WERI-Rb-1 (cell line): ENCODE measurements at regions not wholly inside any gene's neighbourhood (a gene's known extent, or its start where the extent isn't known, plus 50 kb on each side); places are given as distances from the start of the nearest gene placed in this dataset.

ENCODE experiments used
- DNase-seq: peaks from one replicate; pipeline ENCODE4 v3.0.0-alpha.2; 2020
- H3K27ac ChIP-seq: fragments of 250-450 bp; sonication (Bioruptor Pico); 2 replicates; pipeline ENCODE4 v1.5.1; 2020; ENCODE audit warnings: mild to moderate bottlenecking, moderate library complexity
- H3K27me3 ChIP-seq: fragments of 250-450 bp; sonication (Bioruptor Pico); 2 replicates; pipeline ENCODE4 v1.5.1; 2021; ENCODE audit warnings: mild to moderate bottlenecking, low read depth, moderate library complexity; ENCODE audit not compliant: insufficient read depth, severe bottlenecking
- H3K36me3 ChIP-seq: fragments of 250-450 bp; sonication (Bioruptor Pico); 2 replicates; pipeline ENCODE4 v1.5.1; 2020; ENCODE audit warnings: mild to moderate bottlenecking, moderate library complexity
- H3K4me3 ChIP-seq: 2 replicates; pipeline ENCODE4 v1.5.1; 2011; ENCODE audit warnings: low read depth, mild to moderate bottlenecking, control low read depth, low read length
- H3K9me3 ChIP-seq: fragments of 250-450 bp; sonication (Bioruptor Pico); 2 replicates; pipeline ENCODE4 v1.5.1; 2021; ENCODE audit warnings: mild to moderate bottlenecking, moderate library complexity; ENCODE audit not compliant: severe bottlenecking
- TF ChIP-seq, protein P1 (sequence below): IDR thresholded peaks from 2 replicates; pipeline ENCODE4 v1.5.1; 2011; ENCODE audit warnings: low read depth, mild to moderate bottlenecking, control low read depth, inconsistent platforms, low read length

DNA sequence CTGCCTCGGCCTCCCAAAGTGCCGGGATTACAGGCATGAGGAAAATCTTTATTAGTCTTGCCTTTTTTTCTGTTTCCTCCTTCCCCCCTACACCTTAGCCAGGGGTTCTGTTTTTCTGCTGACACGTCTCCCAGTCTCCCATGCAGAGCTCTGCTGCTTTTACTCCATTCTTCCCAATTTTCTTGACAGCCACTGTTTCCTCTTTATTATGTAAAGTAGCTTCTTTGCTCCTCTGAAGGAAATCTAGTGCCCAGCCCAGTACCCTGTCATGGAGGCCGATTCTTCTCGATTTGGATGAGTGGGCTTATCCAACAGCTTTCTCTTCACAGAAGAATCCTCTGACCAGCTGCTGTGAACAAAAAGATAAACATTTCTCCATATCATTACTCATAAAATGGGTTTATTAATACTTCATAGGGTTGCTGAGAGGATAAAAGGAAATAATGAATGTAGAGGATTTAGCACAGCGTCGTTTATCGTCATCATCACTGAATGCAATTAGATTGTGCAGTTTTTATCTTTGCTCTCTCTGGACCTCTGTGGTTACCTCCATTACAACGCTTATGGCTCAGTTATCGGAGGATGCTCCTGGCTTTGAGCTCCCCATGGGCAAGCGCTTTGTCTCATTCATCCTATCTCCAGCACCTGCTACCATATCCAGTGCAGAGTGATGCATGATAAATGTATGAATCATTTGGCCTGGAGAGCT, 375.6 kb upstream of the C11orf87 start:
- H3K9me3 ChIP-seq: no peaks in the 10 kb centered on the region
- H3K27me3 ChIP-seq: no peaks in the 10 kb centered on the region
- TF ChIP-seq, protein P1, sequence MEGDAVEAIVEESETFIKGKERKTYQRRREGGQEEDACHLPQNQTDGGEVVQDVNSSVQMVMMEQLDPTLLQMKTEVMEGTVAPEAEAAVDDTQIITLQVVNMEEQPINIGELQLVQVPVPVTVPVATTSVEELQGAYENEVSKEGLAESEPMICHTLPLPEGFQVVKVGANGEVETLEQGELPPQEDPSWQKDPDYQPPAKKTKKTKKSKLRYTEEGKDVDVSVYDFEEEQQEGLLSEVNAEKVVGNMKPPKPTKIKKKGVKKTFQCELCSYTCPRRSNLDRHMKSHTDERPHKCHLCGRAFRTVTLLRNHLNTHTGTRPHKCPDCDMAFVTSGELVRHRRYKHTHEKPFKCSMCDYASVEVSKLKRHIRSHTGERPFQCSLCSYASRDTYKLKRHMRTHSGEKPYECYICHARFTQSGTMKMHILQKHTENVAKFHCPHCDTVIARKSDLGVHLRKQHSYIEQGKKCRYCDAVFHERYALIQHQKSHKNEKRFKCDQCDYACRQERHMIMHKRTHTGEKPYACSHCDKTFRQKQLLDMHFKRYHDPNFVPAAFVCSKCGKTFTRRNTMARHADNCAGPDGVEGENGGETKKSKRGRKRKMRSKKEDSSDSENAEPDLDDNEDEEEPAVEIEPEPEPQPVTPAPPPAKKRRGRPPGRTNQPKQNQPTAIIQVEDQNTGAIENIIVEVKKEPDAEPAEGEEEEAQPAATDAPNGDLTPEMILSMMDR: no peak
- no peak overlapping the region for H3K4me3 ChIP-seq
- no peak for DNase-seq
- no peaks in the 10 kb centered on the region for H3K36me3 ChIP-seq
- H3K27ac ChIP-seq: no peak overlapping the region

DNA sequence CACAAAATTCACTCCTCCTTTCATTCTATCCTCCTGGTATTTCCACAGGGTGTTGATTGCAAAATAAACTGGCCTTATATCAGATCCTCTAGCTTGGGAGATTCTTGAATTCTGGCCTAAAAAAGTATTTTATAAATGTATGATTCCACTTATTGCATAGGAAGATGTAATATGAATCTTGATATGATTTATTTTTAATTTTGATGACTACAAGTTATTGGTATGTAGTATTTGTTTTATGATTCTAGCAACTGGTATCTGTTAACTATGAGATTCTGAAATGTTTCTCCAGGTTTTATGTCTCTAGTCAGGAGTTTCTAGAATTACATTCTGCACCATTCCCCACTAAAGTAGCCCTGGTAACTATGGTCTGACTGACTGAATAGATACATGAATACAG, 373.9 kb upstream of the C11orf87 start:
- H3K27ac ChIP-seq: no peak overlapping the region
- TF ChIP-seq, protein P1: no peak
- no peak for DNase-seq
- no peaks in the 10 kb centered on the region for H3K27me3 ChIP-seq
- H3K36me3 ChIP-seq: no peaks in the 10 kb centered on the region
- no peaks in the 10 kb centered on the region for H3K9me3 ChIP-seq
- H3K4me3 ChIP-seq: no peak overlapping the region

DNA sequence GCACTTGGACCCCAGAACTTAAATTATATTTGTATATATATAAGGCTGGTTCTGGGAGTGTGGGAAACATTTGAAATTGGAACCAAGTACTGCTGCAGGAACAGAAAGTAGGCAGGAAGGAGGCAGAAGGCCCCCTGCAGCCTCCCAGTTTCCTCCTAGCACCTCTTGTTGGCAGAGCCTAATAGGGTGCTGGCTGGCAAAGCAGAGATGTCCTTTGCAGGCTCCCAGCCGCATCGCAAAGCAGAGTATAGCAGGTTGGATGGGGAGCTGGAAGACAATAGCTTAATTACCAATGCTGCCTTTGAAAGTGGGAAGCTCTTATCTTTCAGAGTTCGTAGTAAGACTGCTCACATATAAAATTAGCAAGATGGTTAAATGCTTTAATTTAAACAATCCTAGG, 370.8 kb upstream of the C11orf87 start:
- no peak overlapping the region for H3K27ac ChIP-seq
- no peaks in the 10 kb centered on the region for H3K36me3 ChIP-seq
- no peak for DNase-seq
- TF ChIP-seq, protein P1: no peak
- no peaks in the 10 kb centered on the region for H3K9me3 ChIP-seq
- no peaks in the 10 kb centered on the region for H3K27me3 ChIP-seq
- no peak overlapping the region for H3K4me3 ChIP-seq

DNA sequence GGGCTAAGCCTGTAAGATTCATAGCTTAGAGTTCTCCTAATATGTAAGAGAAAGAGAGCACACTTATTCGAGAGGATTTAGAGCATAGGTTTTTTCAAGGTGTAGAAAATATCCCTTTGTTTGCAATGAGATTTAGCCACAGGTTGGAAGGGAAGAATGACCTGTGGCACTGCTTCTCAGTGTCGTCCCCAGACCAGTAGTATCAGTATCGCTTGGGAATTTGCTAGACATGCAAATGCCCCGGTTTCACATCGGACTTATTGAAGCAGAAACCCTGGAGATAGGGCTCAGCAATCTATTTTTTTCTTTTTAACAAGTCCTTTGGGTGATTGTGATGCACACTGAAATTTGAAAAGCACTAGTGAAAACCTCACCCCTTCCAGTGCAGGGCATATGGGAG, 362.6 kb upstream of the C11orf87 start:
- Histone ChIP-seq H3K27ac (no peak overlapping the region), H3K4me3 (no peak overlapping the region), H3K27me3 (no peaks in the 10 kb centered on the region), H3K9me3 (no peaks in the 10 kb centered on the region), H3K36me3 (no peaks in the 10 kb centered on the region)
- TF ChIP-seq, protein P1: no peak
- no peak for DNase-seq

DNA sequence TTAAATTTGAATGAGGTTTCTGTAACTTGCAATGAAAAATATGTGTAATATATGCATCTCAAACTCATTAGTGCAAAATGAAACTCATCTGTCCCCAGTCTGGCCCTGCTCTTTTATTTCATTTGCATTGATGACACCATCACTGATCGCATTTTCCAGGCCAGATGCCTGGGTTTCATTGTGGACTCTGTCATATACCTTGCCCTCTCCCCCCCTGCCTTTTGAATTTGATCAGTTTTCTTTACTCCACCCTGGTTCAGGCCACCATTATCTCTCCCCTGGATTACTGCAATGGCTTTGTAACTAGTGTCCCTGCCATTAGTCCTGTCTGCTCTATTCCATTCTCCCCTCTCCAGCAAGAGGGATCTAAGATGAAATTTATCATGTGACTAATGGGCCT, 360.6 kb upstream of the C11orf87 start:
- Histone ChIP-seq H3K4me3 (no peak overlapping the region), H3K9me3 (no peaks in the 10 kb centered on the region), H3K27ac (no peak overlapping the region), H3K36me3 (no peaks in the 10 kb centered on the region), H3K27me3 (no peaks in the 10 kb centered on the region)
- TF ChIP-seq, protein P1: no peak
- DNase-seq: no peak

DNA sequence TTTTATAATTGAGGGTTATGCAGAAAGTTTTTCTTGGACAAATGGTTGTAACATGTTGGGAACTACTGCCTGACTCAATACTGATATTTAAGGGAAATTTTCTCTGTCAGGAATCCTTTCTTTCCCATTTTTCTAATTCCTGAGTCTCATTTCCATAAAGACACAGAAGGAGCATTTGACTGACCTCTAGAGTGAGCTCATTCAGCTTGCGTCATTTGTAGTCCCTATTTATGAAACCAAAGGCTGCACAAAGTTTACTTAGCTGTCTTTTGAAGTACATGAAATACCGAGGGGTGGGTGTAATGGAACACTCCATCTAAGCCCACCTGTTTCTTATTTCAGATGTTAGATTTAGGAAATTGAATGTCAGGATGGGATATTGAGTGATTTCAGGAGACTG, 359.5 kb upstream of the C11orf87 start:
- TF ChIP-seq, protein P1: no peak
- no peak for DNase-seq
- H3K36me3 ChIP-seq: no peaks in the 10 kb centered on the region
- peak overlapping the region; percentile 35 for H3K27ac ChIP-seq
- H3K4me3 ChIP-seq: no peak overlapping the region
- H3K27me3 ChIP-seq: no peaks in the 10 kb centered on the region
- H3K9me3 ChIP-seq: no peaks in the 10 kb centered on the region
